ENCODE measurements at regions not wholly inside any gene's neighbourhood (a gene's known extent, or its start where the extent isn't known, plus 50 kb on each side); places are given as distances from the start of the nearest gene placed in this dataset.

DNA sequence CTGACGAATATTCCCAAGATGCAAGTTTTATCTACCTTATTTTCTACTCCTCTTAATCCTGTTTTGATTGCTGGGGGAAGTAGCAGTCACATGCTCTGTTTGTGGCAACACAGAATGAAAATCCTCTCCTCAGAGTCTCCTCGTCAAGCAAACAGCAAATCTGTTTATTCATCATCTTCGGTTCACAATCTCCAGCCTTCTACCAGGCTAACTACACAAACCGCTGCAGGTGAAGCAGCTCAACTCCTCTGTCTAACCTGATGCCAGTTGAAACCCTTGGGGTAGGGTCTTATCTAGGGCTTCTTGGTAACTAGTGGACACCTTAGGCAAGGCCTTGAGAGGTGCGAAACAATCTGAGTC, 91.0 kb downstream of the SIPA1L2 start:
- TF ChIP-seq, protein P1, sequence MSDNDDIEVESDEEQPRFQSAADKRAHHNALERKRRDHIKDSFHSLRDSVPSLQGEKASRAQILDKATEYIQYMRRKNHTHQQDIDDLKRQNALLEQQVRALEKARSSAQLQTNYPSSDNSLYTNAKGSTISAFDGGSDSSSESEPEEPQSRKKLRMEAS (IDR thresholded peaks at IDR 0.05; ENCODE audit: insufficient read depth, insufficient read length), result no peak
- no peak for TF ChIP-seq POLR2A (IDR thresholded peaks at IDR 0.05; ENCODE audit: low read depth, low read length)
- TF ChIP-seq MYC (IDR thresholded peaks at IDR 0.05; ENCODE audit: low read depth, low read length), result no peak

Measured in endothelial cell of umbilical vein (primary cell).